H9 (cell line): ENCODE measurements at regions not wholly inside any gene's neighbourhood (a gene's known extent, or its start where the extent isn't known, plus 50 kb on each side); places are given as distances from the start of the nearest gene placed in this dataset.

ENCODE experiments used
- DNase-seq: peaks from one replicate; pipeline ENCODE4 v3.0.0-alpha.2; 2017
- H2AFZ ChIP-seq: one replicate; pipeline ENCODE4 v1.6.1; 2013; ENCODE audit warnings: mild to moderate bottlenecking, low read length, control low read depth, moderate library complexity
- H2AK5ac ChIP-seq: 2 replicates; pipeline ENCODE4 v1.6.1; 2013; ENCODE audit warnings: low read length, control low read depth, mixed read lengths; ENCODE audit not compliant: insufficient read length
- H2BK120ac ChIP-seq: one replicate; pipeline ENCODE4 v1.6.1; 2013; ENCODE audit warnings: low read depth, mild to moderate bottlenecking, low read length, control low read depth, inconsistent platforms; ENCODE audit not compliant: poor library complexity, severe bottlenecking
- H2BK12ac ChIP-seq: 2 replicates; pipeline ENCODE4 v1.6.1; 2013; ENCODE audit warnings: low read length, control low read depth, mixed read lengths, low read depth; ENCODE audit not compliant: insufficient read length
- H2BK15ac ChIP-seq: 2 replicates; pipeline ENCODE4 v1.6.1; 2013; ENCODE audit warnings: low read depth, low read length, control low read depth
- H2BK20ac ChIP-seq: one replicate; pipeline ENCODE4 v1.6.1; 2013; ENCODE audit warnings: low read depth, mild to moderate bottlenecking, low read length, control low read depth, inconsistent platforms; ENCODE audit not compliant: poor library complexity, severe bottlenecking
- H2BK5ac ChIP-seq: 2 replicates; pipeline ENCODE4 v1.6.1; 2013; ENCODE audit warnings: low read length, control low read depth, mixed read lengths; ENCODE audit not compliant: insufficient read length
- H3K14ac ChIP-seq: 2 replicates; pipeline ENCODE4 v1.6.1; 2013; ENCODE audit warnings: low read length, control low read depth; ENCODE audit not compliant: insufficient read depth
- H3K18ac ChIP-seq: 2 replicates; pipeline ENCODE4 v1.6.1; 2013; ENCODE audit warnings: low read depth, mild to moderate bottlenecking, mixed read lengths, low read length, control low read depth; ENCODE audit not compliant: insufficient read length
- H3K23ac ChIP-seq: 2 replicates; pipeline ENCODE4 v1.6.1; 2013; ENCODE audit warnings: low read length, control low read depth, mixed read lengths, low read depth; ENCODE audit not compliant: insufficient read length
- H3K23me2 ChIP-seq: 2 replicates; pipeline ENCODE4 v1.6.1; 2013; ENCODE audit warnings: low read depth, mild to moderate bottlenecking, mixed read lengths, low read length, control low read depth; ENCODE audit not compliant: insufficient read length, poor library complexity, severe bottlenecking
- H3K27ac ChIP-seq: 2 replicates; pipeline ENCODE4 v1.5.1; 2013; ENCODE audit warnings: low read length, control low read depth, mixed read lengths, low read depth; ENCODE audit not compliant: insufficient read length
- H3K27me3 ChIP-seq: 2 replicates; pipeline ENCODE4 v1.6.1; 2013; ENCODE audit warnings: low read length, control low read depth, inconsistent platforms; ENCODE audit not compliant: insufficient read depth
- H3K4ac ChIP-seq: 2 replicates; pipeline ENCODE4 v1.6.1; 2013; ENCODE audit warnings: low read depth, mild to moderate bottlenecking, control low read depth, inconsistent platforms, low read length, moderate library complexity
- H3K4me1 ChIP-seq: 2 replicates; pipeline ENCODE4 v1.6.1; 2013; ENCODE audit warnings: low read length, control low read depth, inconsistent platforms; ENCODE audit not compliant: insufficient read depth
- H3K4me2 ChIP-seq: 2 replicates; pipeline ENCODE4 v1.6.1; 2013; ENCODE audit warnings: low read length, control low read depth, mixed read lengths; ENCODE audit not compliant: insufficient read length, insufficient read depth
- H3K56ac ChIP-seq: 2 replicates; pipeline ENCODE4 v1.6.1; 2013; ENCODE audit warnings: low read depth, mild to moderate bottlenecking, mixed read lengths, low read length, control low read depth; ENCODE audit not compliant: insufficient read length
- H3K79me1 ChIP-seq: 2 replicates; pipeline ENCODE4 v1.6.1; 2013; ENCODE audit warnings: low read depth, mild to moderate bottlenecking, moderate library complexity, low read length, control low read depth, inconsistent platforms; ENCODE audit not compliant: insufficient read depth, poor library complexity, severe bottlenecking
- H3K79me2 ChIP-seq: 2 replicates; pipeline ENCODE4 v1.6.1; 2013; ENCODE audit warnings: low read length, control low read depth, inconsistent platforms; ENCODE audit not compliant: insufficient read depth
- H3K9ac ChIP-seq: 2 replicates; pipeline ENCODE4 v1.6.1; 2013; ENCODE audit warnings: low read length, control low read depth, mixed read lengths; ENCODE audit not compliant: insufficient read length; ENCODE audit errors: extremely low read depth
- H3K9me3 ChIP-seq: one replicate; pipeline ENCODE4 v1.6.1; 2013; ENCODE audit warnings: low read depth, low read length, inconsistent platforms; ENCODE audit not compliant: control insufficient read depth
- H3T11ph ChIP-seq: one replicate; pipeline ENCODE4 v1.6.1; 2013; ENCODE audit warnings: mild to moderate bottlenecking, low read length, control low read depth, inconsistent platforms
- H4K20me1 ChIP-seq: one replicate; pipeline ENCODE4 v1.6.1; 2013; ENCODE audit not compliant: control insufficient read depth, insufficient read length, insufficient read depth
- H4K5ac ChIP-seq: 2 replicates; pipeline ENCODE4 v1.6.1; 2013; ENCODE audit warnings: low read depth, mild to moderate bottlenecking, mixed read lengths, low read length, control low read depth; ENCODE audit not compliant: insufficient read length
- H4K8ac ChIP-seq: replicated peaks from 2 replicates; pipeline ENCODE4 v1.6.1; 2013; ENCODE audit warnings: low read length, control low read depth, mixed read lengths, low read depth; ENCODE audit not compliant: insufficient read length
- H4K91ac ChIP-seq: 2 replicates; pipeline ENCODE4 v1.6.1; 2013; ENCODE audit warnings: low read depth, mild to moderate bottlenecking, moderate library complexity, mixed read lengths, low read length, control low read depth; ENCODE audit not compliant: insufficient read length
- H3K27ac Mint-ChIP-seq, 3 experiments: 2 replicates in 2 of 3; 3 replicates in 1 of 3; pipeline ENCODE4 v1.8.0; 2020 to 2021; ENCODE audit warnings: mixed read lengths in 3 of 3, mild to moderate bottlenecking in 1 of 3, moderate library complexity in 1 of 3
- H3K27me3 Mint-ChIP-seq: 2 replicates; pipeline ENCODE4 v1.8.0; 2021; ENCODE audit warnings: low read depth, mild to moderate bottlenecking, moderate library complexity, mixed read lengths
- H3K36me3 Mint-ChIP-seq, 3 experiments: 2 replicates in 2 of 3; 3 replicates in 1 of 3; pipeline ENCODE4 v1.8.0; 2020 to 2021; ENCODE audit warnings: low read depth in 3 of 3, mixed read lengths in 3 of 3; ENCODE audit not compliant: insufficient read depth in 1 of 3
- H3K4me1 Mint-ChIP-seq, 2 experiments: 2 replicates each; pipeline ENCODE4 v1.8.0; 2020; ENCODE audit warnings: mixed read lengths in 2 of 2
- H3K4me3 Mint-ChIP-seq, 2 experiments: 2 replicates in 1 of 2; 3 replicates in 1 of 2; pipeline ENCODE4 v1.8.0; 2020 to 2021; ENCODE audit warnings: mild to moderate bottlenecking in 2 of 2, mixed read lengths in 2 of 2, moderate library complexity in 1 of 2
- H3K9me3 Mint-ChIP-seq, 2 experiments: 2 replicates in 1 of 2; 3 replicates in 1 of 2; pipeline ENCODE4 v1.8.0; 2020; ENCODE audit warnings: mild to moderate bottlenecking in 2 of 2, mixed read lengths in 2 of 2, moderate library complexity in 1 of 2
- WGBS: extraction: QIAGEN DNeasy Blood & Tissue Kit; methylation state at CpG from one replicate; pipeline ENCODE4 v1.1.7; 2013; ENCODE audit warnings: missing lambda C conversion rate, low lambda C conversion rate, mixed read lengths; ENCODE audit not compliant: insufficient read length; ENCODE audit errors: extremely low coverage; 5-methylcytosine and 5-hydroxymethylcytosine counted together
- TF ChIP-seq, protein P1 (sequence below): fragments of 200-600 bp; sonication (generic); conservative IDR thresholded peaks from 3 replicates; pipeline ENCODE4 v1.8.0; 2021; ENCODE audit warnings: antibody characterized with exemption, mild to moderate bottlenecking

- TF ChIP-seq, protein P1, sequence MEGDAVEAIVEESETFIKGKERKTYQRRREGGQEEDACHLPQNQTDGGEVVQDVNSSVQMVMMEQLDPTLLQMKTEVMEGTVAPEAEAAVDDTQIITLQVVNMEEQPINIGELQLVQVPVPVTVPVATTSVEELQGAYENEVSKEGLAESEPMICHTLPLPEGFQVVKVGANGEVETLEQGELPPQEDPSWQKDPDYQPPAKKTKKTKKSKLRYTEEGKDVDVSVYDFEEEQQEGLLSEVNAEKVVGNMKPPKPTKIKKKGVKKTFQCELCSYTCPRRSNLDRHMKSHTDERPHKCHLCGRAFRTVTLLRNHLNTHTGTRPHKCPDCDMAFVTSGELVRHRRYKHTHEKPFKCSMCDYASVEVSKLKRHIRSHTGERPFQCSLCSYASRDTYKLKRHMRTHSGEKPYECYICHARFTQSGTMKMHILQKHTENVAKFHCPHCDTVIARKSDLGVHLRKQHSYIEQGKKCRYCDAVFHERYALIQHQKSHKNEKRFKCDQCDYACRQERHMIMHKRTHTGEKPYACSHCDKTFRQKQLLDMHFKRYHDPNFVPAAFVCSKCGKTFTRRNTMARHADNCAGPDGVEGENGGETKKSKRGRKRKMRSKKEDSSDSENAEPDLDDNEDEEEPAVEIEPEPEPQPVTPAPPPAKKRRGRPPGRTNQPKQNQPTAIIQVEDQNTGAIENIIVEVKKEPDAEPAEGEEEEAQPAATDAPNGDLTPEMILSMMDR: no peak
These were observed 121.2 kb upstream of the MID1 start for GRCh38 chrX:10741550-10741949.

More at GRCh38 chrX:10741550-10741949, 121.2 kb upstream of the MID1 start:
- Mint-ChIP-seq H3K27me3 (no peaks in the 10 kb centered on the region), H3K4me3 (no peak overlapping the region), H3K36me3 (no peaks in the 10 kb centered on the region), H3K27ac (no peak overlapping the region), H3K4me1 (peaks cover 24 to 27% of the 10 kb centered on the region in 2 experiments), H3K9me3 (peaks cover 20 to 31% of the 10 kb centered on the region in 2 experiments)
- Histone ChIP-seq H2BK12ac (no peak overlapping the region), H2AK5ac (no peak overlapping the region), H3K27ac (no peak overlapping the region), H2BK5ac (no peak overlapping the region), H2AFZ (no peak overlapping the region), H3K4ac (no peak overlapping the region), H2BK120ac (no peak overlapping the region), H3K23me2 (no peaks in the 10 kb centered on the region), H4K91ac (no peak overlapping the region), H3K14ac (no peak overlapping the region), H3K4me2 (no peak overlapping the region), H4K8ac (no peak overlapping the region), H3K27me3 (no peaks in the 10 kb centered on the region), H3T11ph (no peak overlapping the region), H4K5ac (no peak overlapping the region), H3K79me2 (no peaks in the 10 kb centered on the region), H3K56ac (no peak overlapping the region), H3K9ac (no peak overlapping the region), H2BK15ac (no peak overlapping the region), H3K9me3 (peaks cover 3% of the 10 kb centered on the region), H3K18ac (no peak overlapping the region), H3K23ac (no peak overlapping the region), H2BK20ac (no peak overlapping the region), H3K4me1 (peaks cover 4% of the 10 kb centered on the region; the same call in 1 of the 2 replicates), H4K20me1 (no peaks in the 10 kb centered on the region), H3K79me1 (no peaks in the 10 kb centered on the region)
- DNase-seq: no peak
- WGBS: no CpG with 5 or more reads among the region's 2 CpGs
